ENCODE measurements at regions not wholly inside any gene's neighbourhood (a gene's known extent, or its start where the extent isn't known, plus 50 kb on each side); places are given as distances from the start of the nearest gene placed in this dataset.
A peak's percentile ranks its signal among the peaks of the same experiment; 100 is the strongest.

DNA sequence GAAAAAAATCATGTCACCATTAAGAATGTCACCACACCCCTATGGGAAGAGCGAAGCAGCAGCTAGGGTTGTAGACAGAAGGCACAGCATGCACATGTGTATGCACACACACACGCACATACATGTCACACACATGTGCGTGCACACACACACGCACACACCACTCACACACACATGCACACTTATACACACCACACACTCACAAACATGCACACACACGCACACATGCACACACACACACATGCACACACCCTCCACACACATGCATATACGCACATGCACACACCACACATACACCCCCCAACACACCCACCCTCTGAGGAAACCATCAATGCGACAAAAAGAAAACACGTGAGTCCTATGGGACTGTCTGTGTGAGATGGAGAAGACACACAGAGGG, 205.4 kb downstream of the ENGASE start:
- no peaks in the 10 kb centered on the region for H4K20me1 ChIP-seq (ENCODE audit: insufficient read depth)
- TF ChIP-seq EZH2 (IDR thresholded peaks at IDR 0.05; ENCODE audit: insufficient read depth, poor library complexity, severe bottlenecking) (no peak), EZH2phosphoT487 (IDR thresholded peaks at IDR 0.05; ENCODE audit: insufficient read depth, low read depth) (no peak)
- peaks cover 5% of the 10 kb centered on the region; the same call in 1 of the 2 replicates for H3K27me3 ChIP-seq (replicated peaks; ENCODE audit: insufficient read depth)
- H3K9me2 ChIP-seq (ENCODE audit: insufficient read depth) = no peaks in the 10 kb centered on the region
- DNase-seq = no peak
- H3K9me3 ChIP-seq (ENCODE audit: low read depth) = no peaks in the 10 kb centered on the region
- no peaks in the 10 kb centered on the region for H3K36me3 ChIP-seq (ENCODE audit: low read depth)
- no peaks in the 10 kb centered on the region for H3K79me2 ChIP-seq (ENCODE audit: insufficient read depth)
- H3K4me1 ChIP-seq (ENCODE audit: insufficient read depth) = no peaks in the 10 kb centered on the region
- H3K4me2 ChIP-seq (ENCODE audit: unreplicated experiment) = no peak overlapping the region
- WGBS, 2 experiments (ENCODE audit: low coverage in 1 of 2, low lambda C conversion rate in 2 of 2, missing lambda C conversion rate in 2 of 2) = 61 to 66% methylated on average over 8 of the region's 8 CpGs
- H3K27ac ChIP-seq = no peak overlapping the region
- in situ Hi-C loops (cut with MboI) = no loop called here
- H3K9ac ChIP-seq = no peak overlapping the region
- H2AFZ ChIP-seq = no peak overlapping the region
- H3F3A ChIP-seq (ENCODE audit: insufficient read depth) = no peaks in the 10 kb centered on the region
- no peak overlapping the region for H3K4me3 ChIP-seq

DNA sequence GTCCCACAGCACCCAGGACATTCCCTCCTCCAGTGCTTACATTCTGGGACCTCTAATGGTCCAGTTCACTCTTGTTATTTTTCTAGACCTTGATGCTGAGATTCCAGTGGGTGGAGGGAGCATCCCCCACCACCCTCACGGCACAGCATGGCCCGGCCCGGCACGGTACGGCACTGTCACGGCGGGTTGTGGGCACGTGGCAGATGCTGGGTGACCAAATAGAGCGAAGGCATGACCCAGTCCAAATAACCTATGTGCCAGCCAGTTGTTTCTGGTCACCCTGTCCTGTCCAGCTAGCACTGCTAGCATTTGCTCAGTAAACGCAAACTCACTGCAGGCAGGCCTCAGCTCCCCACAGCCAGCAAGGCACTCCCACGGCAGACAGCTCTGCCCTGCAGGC, 204.7 kb downstream of the ENGASE start:
- H3K4me1 ChIP-seq (ENCODE audit: insufficient read depth) = no peaks in the 10 kb centered on the region
- no peaks in the 10 kb centered on the region for H3K9me2 ChIP-seq (ENCODE audit: insufficient read depth)
- H2AFZ ChIP-seq = no peak overlapping the region
- H3K79me2 ChIP-seq (ENCODE audit: insufficient read depth) = no peaks in the 10 kb centered on the region
- no peak overlapping the region for H3K9ac ChIP-seq
- no peak overlapping the region for H3K27ac ChIP-seq
- H3K27me3 ChIP-seq (replicated peaks; ENCODE audit: insufficient read depth) = no peaks in the 10 kb centered on the region
- no peaks in the 10 kb centered on the region for H3F3A ChIP-seq (ENCODE audit: insufficient read depth)
- H4K20me1 ChIP-seq (ENCODE audit: insufficient read depth) = no peaks in the 10 kb centered on the region
- H3K4me3 ChIP-seq = no peak overlapping the region
- TF ChIP-seq EZH2 (IDR thresholded peaks at IDR 0.05; ENCODE audit: insufficient read depth, poor library complexity, severe bottlenecking) (no peak), EZH2phosphoT487 (IDR thresholded peaks at IDR 0.05; ENCODE audit: insufficient read depth, low read depth) (no peak)
- H3K36me3 ChIP-seq (ENCODE audit: low read depth) = no peaks in the 10 kb centered on the region
- WGBS, 2 experiments (ENCODE audit: low coverage in 1 of 2, low lambda C conversion rate in 2 of 2, missing lambda C conversion rate in 2 of 2) = 55 to 60% methylated on average over 9 to 11 of the region's 11 CpGs
- no peaks in the 10 kb centered on the region for H3K9me3 ChIP-seq (ENCODE audit: low read depth)
- DNase-seq = no peak
- in situ Hi-C loops (cut with MboI) = no loop called here
- H3K4me2 ChIP-seq (ENCODE audit: unreplicated experiment) = no peak overlapping the region

DNA sequence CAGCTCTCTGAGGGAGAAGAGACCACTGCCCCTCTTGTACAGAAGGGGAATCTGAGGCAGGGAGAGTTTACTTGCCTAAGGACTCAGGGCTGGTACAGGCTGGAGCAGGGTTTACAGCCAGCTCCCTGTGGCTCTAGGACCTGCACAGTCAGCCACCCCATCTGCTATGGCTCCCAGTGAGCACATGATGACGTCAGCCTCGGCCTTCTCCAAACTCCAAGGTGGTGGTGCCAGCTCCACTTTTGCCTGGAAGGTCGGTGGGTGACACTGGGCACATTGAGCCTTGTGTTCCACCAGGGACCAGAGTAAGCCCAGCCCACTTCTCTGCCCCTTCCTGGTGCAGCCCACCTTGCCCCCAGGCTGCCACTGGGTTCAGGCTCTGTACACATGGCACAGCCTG, 202.2 kb downstream of the ENGASE start:
- Histone ChIP-seq H3K9me2 (ENCODE audit: insufficient read depth) (no peaks in the 10 kb centered on the region), H3K4me1 (ENCODE audit: insufficient read depth) (no peaks in the 10 kb centered on the region), H3K4me2 (ENCODE audit: unreplicated experiment) (no peak overlapping the region), H4K20me1 (ENCODE audit: insufficient read depth) (no peaks in the 10 kb centered on the region), H3K36me3 (ENCODE audit: low read depth) (no peaks in the 10 kb centered on the region), H3K27ac (no peak overlapping the region), H2AFZ (no peak overlapping the region), H3K27me3 (replicated peaks; ENCODE audit: insufficient read depth) (no peaks in the 10 kb centered on the region), H3K79me2 (ENCODE audit: insufficient read depth) (no peaks in the 10 kb centered on the region), H3K4me3 (no peak overlapping the region), H3F3A (ENCODE audit: insufficient read depth) (no peaks in the 10 kb centered on the region), H3K9ac (no peak overlapping the region), H3K9me3 (ENCODE audit: low read depth) (no peaks in the 10 kb centered on the region)
- no peak for TF ChIP-seq EZH2phosphoT487 (IDR thresholded peaks at IDR 0.05; ENCODE audit: insufficient read depth, low read depth)
- in situ Hi-C loops (cut with MboI) = no loop called here
- WGBS, 2 experiments (ENCODE audit: low coverage in 1 of 2, low lambda C conversion rate in 2 of 2, missing lambda C conversion rate in 2 of 2) = 19 to 39% methylated on average over 2 to 3 of the region's 3 CpGs
- peak; percentile 21 for DNase-seq

DNA sequence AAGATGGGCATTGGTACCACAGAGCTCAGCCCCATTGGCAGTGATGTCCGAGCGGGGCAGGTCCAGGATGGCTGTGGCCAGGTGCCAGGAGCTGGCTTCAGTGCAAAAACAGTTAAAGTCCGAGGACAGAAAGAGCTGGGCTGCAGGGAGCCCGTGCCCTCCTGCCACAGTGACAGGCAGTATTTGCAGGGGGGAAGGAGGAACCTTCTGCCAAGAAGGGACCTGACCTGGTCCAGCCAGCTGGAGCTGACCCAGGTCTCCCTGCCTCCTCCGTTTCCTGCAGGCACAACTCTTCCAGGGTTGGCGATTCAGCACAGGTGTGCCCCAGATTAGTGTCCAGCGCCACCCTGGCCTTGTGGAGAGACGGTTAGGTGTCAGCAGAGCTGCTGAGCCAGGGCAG, 199.0 kb downstream of the ENGASE start:
- no peak for TF ChIP-seq EZH2 (IDR thresholded peaks at IDR 0.05; ENCODE audit: insufficient read depth, poor library complexity, severe bottlenecking)
- no peak for TF ChIP-seq EZH2phosphoT487 (IDR thresholded peaks at IDR 0.05; ENCODE audit: insufficient read depth, low read depth)

DNA sequence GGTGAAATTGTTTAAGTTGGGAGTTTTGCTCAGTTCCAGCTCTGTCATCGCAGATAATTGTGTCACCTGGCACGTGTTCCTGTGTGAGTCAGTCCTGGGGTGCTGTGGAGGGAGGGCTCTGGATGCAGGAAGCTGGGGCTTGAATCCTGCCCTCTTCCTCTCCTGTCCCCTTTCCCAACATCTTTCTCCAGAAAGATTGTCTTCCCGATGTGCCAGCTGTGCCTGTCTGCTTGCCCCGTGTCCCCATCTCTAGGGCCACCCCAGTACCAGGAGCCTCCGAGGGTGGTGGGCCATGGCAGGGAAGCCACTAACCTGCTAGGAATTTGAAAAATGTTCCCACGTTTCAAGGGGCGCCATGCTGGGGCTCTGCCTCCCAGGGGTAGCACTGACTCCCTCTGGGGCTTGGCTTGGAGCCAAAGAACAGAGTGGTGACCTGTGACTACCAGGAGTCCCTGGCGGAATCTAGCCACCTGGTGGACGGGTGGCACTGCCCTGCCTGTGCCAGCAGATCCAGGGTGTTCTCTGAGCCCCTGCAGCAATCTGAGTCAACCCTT, 198.1 kb downstream of the ENGASE start:
- Histone ChIP-seq H3F3A (ENCODE audit: insufficient read depth) (no peaks in the 10 kb centered on the region), H2AFZ (no peak overlapping the region), H3K27ac (no peak overlapping the region), H3K9me2 (ENCODE audit: insufficient read depth) (no peaks in the 10 kb centered on the region), H3K79me2 (ENCODE audit: insufficient read depth) (no peaks in the 10 kb centered on the region), H3K27me3 (replicated peaks; ENCODE audit: insufficient read depth) (peaks cover 11% of the 10 kb centered on the region; the same call in 1 of the 2 replicates), H4K20me1 (ENCODE audit: insufficient read depth) (no peaks in the 10 kb centered on the region), H3K4me2 (ENCODE audit: unreplicated experiment) (no peak overlapping the region), H3K9me3 (ENCODE audit: low read depth) (no peaks in the 10 kb centered on the region), H3K36me3 (ENCODE audit: low read depth) (no peaks in the 10 kb centered on the region), H3K9ac (no peak overlapping the region), H3K4me3 (no peak overlapping the region), H3K4me1 (ENCODE audit: insufficient read depth) (no peaks in the 10 kb centered on the region)
- DNase-seq = peak; percentile 57
- WGBS, 2 experiments (ENCODE audit: low coverage in 1 of 2, low lambda C conversion rate in 2 of 2, missing lambda C conversion rate in 2 of 2) = 43 to 48% methylated on average over 9 of the region's 9 CpGs
- in situ Hi-C loops (cut with MboI) = no loop called here
- TF ChIP-seq EZH2phosphoT487 (IDR thresholded peaks at IDR 0.05; ENCODE audit: insufficient read depth, low read depth) (no peak), EZH2 (IDR thresholded peaks at IDR 0.05; ENCODE audit: insufficient read depth, poor library complexity, severe bottlenecking) (no peak)

More for the DNA sequence above, 199.0 kb downstream of the ENGASE start:
- DNase-seq = no peak
- Histone ChIP-seq H3K36me3 (ENCODE audit: low read depth) (no peaks in the 10 kb centered on the region), H3K79me2 (ENCODE audit: insufficient read depth) (no peaks in the 10 kb centered on the region), H2AFZ (no peak overlapping the region), H3K4me1 (ENCODE audit: insufficient read depth) (no peaks in the 10 kb centered on the region), H4K20me1 (ENCODE audit: insufficient read depth) (no peaks in the 10 kb centered on the region), H3K4me2 (ENCODE audit: unreplicated experiment) (no peak overlapping the region), H3K27ac (no peak overlapping the region), H3K27me3 (replicated peaks; ENCODE audit: insufficient read depth) (peaks cover 11% of the 10 kb centered on the region; the same call in 1 of the 2 replicates), H3K9ac (no peak overlapping the region), H3F3A (ENCODE audit: insufficient read depth) (no peaks in the 10 kb centered on the region), H3K9me2 (ENCODE audit: insufficient read depth) (no peaks in the 10 kb centered on the region), H3K4me3 (no peak overlapping the region), H3K9me3 (ENCODE audit: low read depth) (no peaks in the 10 kb centered on the region)
- WGBS, 2 experiments (ENCODE audit: low coverage in 1 of 2, low lambda C conversion rate in 2 of 2, missing lambda C conversion rate in 2 of 2) = 25 to 39% methylated on average over 7 of the region's 8 CpGs
- in situ Hi-C loops (cut with MboI) = no loop called here

Measured in GM23248 (cell line).